RWPE2 (cell line): ENCODE measurements at regions not wholly inside any gene's neighbourhood (a gene's known extent, or its start where the extent isn't known, plus 50 kb on each side); places are given as distances from the start of the nearest gene placed in this dataset.

Source experiments
- ATAC-seq: fragments of 200-7000 bp; cut with Tn5 transposase; 3 replicates; pipeline ENCODE4 v1.9.1; 2021; ENCODE audit warnings: low read depth
- DNase-seq: peaks from one replicate; pipeline ENCODE4 v3.0.0-alpha.2; 2020; ENCODE audit warnings: low spot score
- H3K27ac ChIP-seq: fragments of 450-650 bp; 2 replicates; pipeline ENCODE4 v1.5.1; 2017; ENCODE audit warnings: mild to moderate bottlenecking; ENCODE audit not compliant: poor library complexity, severe bottlenecking
- H3K27me3 ChIP-seq: fragments of 250-450 bp; sonication (Bioruptor Pico); 2 replicates; pipeline ENCODE4 v1.5.1; 2021; ENCODE audit warnings: mild to moderate bottlenecking, moderate library complexity; ENCODE audit not compliant: insufficient read depth, poor library complexity, severe bottlenecking
- H3K36me3 ChIP-seq: fragments of 250-450 bp; sonication (Bioruptor Pico); 2 replicates; pipeline ENCODE4 v1.5.1; 2020; ENCODE audit warnings: low read depth, mild to moderate bottlenecking, moderate library complexity
- H3K4me1 ChIP-seq: fragments of 250-450 bp; sonication (Bioruptor Pico); 2 replicates; pipeline ENCODE4 v1.5.1; 2021; ENCODE audit warnings: mild to moderate bottlenecking, moderate library complexity; ENCODE audit not compliant: insufficient read depth, poor library complexity, severe bottlenecking
- H3K4me3 ChIP-seq: fragments of 250-450 bp; sonication (Bioruptor Pico); 2 replicates; pipeline ENCODE4 v1.5.1; 2021; ENCODE audit warnings: mild to moderate bottlenecking, moderate library complexity; ENCODE audit not compliant: severe bottlenecking
- H3K9me3 ChIP-seq: fragments of 250-450 bp; sonication (Bioruptor Pico); 2 replicates; pipeline ENCODE4 v1.5.1; 2021; ENCODE audit warnings: mild to moderate bottlenecking, moderate library complexity; ENCODE audit not compliant: severe bottlenecking
- TF ChIP-seq, protein P1 (sequence below): fragments of 450-650 bp; IDR thresholded peaks from one replicate; pipeline ENCODE4 v1.5.1; 2017; ENCODE audit warnings: mild to moderate bottlenecking, moderate library complexity; ENCODE audit not compliant: poor library complexity, severe bottlenecking

DNA sequence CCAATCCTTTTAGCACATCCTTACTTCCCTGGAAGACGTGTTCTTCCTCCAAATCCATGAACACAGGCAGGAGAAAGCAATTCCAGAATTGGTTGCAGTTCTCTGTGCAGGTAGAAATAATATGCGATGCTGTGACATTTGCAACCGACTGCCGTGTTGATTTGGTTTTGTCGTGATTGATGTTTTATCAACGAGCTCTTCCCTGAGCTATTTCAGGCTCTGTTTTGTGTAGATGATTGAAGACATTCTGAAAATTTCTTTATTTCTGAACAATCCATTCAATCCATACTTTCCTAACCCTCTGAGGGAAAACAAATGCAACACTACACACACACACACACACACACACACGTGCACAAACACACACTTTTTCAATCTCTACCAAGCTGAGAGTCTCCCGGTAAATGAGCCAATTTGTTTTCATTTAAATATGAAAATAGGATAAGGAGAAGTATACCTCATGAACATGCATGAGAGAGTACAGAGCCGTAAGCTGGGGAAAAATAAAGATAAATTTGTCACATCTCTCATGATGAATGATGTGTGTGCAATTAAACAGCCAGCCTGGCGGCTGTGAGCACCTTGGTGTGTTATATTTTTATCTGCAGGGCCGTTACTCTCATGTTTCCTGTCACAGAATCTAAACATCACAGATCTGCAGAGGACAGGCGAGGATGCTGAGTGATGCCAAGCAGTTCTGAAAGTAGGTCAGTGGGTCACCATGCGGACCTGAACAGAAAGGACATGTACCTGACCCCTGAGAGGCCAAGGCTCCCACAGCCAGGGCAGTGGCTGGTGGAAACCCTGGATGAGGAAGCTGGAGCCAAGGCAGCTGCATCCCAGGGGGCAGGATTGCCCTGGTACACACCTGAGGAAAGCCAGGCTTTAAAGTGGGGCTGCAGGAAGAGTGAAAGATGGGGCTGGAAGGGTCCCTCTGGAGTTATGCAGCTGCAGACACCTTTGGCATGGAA, 64.8 kb downstream of the PDCL3 start:
- H3K36me3 ChIP-seq = no peaks in the 10 kb centered on the region
- no peaks in the 10 kb centered on the region for H3K4me1 ChIP-seq
- DNase-seq (no peak), ATAC-seq (no peak)
- TF ChIP-seq, protein P1, sequence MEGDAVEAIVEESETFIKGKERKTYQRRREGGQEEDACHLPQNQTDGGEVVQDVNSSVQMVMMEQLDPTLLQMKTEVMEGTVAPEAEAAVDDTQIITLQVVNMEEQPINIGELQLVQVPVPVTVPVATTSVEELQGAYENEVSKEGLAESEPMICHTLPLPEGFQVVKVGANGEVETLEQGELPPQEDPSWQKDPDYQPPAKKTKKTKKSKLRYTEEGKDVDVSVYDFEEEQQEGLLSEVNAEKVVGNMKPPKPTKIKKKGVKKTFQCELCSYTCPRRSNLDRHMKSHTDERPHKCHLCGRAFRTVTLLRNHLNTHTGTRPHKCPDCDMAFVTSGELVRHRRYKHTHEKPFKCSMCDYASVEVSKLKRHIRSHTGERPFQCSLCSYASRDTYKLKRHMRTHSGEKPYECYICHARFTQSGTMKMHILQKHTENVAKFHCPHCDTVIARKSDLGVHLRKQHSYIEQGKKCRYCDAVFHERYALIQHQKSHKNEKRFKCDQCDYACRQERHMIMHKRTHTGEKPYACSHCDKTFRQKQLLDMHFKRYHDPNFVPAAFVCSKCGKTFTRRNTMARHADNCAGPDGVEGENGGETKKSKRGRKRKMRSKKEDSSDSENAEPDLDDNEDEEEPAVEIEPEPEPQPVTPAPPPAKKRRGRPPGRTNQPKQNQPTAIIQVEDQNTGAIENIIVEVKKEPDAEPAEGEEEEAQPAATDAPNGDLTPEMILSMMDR = no peak
- H3K9me3 ChIP-seq = no peaks in the 10 kb centered on the region
- H3K27me3 ChIP-seq = no peaks in the 10 kb centered on the region
- no peak overlapping the region for H3K27ac ChIP-seq
- no peak overlapping the region for H3K4me3 ChIP-seq

DNA sequence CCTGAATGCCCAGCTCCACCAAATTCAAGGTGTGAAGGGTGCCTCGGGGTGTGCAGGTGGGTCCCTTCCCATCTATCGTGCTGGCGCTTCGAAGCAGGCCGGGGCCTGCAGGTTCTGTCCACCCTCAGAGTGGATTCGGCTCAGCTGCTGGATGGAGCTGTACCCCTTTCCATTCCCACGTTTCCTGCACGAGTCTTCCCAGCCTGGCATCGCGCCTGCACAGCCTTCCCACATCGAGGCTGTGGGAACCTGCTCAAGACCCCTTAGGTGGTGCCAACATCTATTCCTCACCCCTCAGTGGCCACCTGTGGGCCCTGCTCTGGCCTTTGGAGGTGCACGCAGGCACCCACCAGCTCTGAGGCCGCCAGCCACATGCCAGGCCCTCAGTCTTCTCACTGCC, 65.7 kb downstream of the PDCL3 start:
- Histone ChIP-seq H3K4me1 (no peaks in the 10 kb centered on the region), H3K27ac (no peak overlapping the region), H3K36me3 (no peaks in the 10 kb centered on the region), H3K4me3 (no peak overlapping the region), H3K9me3 (no peaks in the 10 kb centered on the region), H3K27me3 (no peaks in the 10 kb centered on the region)
- TF ChIP-seq, protein P1 = no peak
- DNase-seq = no peak
- no peak for ATAC-seq

DNA sequence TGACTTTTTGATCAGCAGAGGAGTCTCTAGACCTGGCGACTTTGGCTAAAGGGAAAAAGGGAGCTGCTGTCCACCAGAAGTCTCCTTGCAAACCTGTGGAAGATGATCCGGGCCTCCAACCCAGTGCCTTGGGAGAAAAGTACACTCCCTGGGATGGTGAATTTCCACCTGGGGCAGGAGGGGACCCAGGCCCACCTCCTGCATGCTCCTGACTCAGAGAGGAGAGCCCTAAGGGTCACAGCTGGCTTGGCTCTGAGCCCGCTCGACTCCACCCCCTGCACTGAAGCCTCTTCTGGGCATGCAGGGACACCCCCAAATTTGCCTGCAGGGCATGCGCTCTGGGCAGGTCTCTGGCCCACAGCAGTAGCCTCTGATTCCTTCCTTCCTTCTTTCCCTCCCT, 66.5 kb downstream of the PDCL3 start:
- no peaks in the 10 kb centered on the region for H3K9me3 ChIP-seq
- no peaks in the 10 kb centered on the region for H3K36me3 ChIP-seq
- H3K4me3 ChIP-seq = no peak overlapping the region
- H3K27ac ChIP-seq = no peak overlapping the region
- H3K27me3 ChIP-seq = no peaks in the 10 kb centered on the region
- DNase-seq (no peak), ATAC-seq (no peak)
- TF ChIP-seq, protein P1 = no peak
- no peaks in the 10 kb centered on the region for H3K4me1 ChIP-seq

DNA sequence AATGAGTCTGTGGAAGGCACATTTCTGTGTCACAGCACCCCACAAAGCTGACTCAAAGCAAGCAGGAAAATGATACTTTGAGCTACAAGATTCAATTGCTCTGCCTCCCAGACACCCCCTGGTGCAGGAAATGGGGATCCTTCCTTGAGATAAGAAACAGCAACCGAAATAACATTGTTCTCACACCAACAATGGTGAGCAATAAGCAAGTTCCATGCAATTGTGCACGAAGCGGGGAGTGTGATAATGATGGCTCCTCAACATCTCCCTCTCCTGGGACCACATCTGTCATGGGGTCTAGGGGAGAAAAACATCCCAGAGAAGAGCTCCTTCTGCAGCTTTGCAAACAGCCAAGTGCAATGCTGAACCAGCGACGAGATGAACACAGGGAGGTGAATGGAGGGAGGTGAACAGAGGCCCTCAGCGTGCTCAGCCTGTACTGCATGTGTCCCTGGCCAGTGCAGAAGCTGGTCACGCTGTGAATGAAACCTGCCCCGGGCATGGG, 67.7 kb downstream of the PDCL3 start:
- no peaks in the 10 kb centered on the region for H3K4me1 ChIP-seq
- ATAC-seq = no peak
- H3K36me3 ChIP-seq = no peaks in the 10 kb centered on the region
- H3K27me3 ChIP-seq = no peaks in the 10 kb centered on the region
- no peak overlapping the region for H3K4me3 ChIP-seq
- DNase-seq = no peak
- TF ChIP-seq, protein P1 = no peak
- H3K27ac ChIP-seq = no peak overlapping the region
- H3K9me3 ChIP-seq = no peaks in the 10 kb centered on the region

DNA sequence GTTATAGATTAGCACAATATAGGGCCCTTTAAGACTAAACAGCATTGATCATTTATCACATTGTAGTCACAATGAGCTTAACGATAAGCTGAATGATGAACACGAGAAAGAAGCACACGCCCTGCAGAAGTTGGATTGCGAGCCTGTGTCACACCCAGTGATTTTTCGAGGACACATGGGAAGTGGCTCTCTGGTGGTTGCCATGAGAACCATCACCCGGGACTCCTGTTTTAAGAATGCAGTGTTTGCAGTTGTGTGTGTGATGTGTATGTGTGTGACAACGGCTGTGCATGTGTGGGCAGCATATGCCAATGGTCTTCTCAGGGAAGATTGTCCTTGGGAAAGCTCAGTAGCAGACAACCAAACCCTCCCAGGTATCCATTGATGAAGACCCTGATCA, 69.2 kb downstream of the PDCL3 start:
- no peaks in the 10 kb centered on the region for H3K9me3 ChIP-seq
- H3K36me3 ChIP-seq = no peaks in the 10 kb centered on the region
- TF ChIP-seq, protein P1 = no peak
- DNase-seq = no peak
- H3K4me1 ChIP-seq = no peaks in the 10 kb centered on the region
- no peak overlapping the region for H3K27ac ChIP-seq
- H3K27me3 ChIP-seq = no peaks in the 10 kb centered on the region
- H3K4me3 ChIP-seq = no peak overlapping the region
- no peak for ATAC-seq
